ENCODE measurements at regions not wholly inside any gene's neighbourhood (a gene's known extent, or its start where the extent isn't known, plus 50 kb on each side); places are given as distances from the start of the nearest gene placed in this dataset.
"Not testable (repeated sequence)": the region's sequence is repeated elsewhere in the genome, so short reads cannot be mapped to it uniquely, and the experiment has no call there.

GRCh38 chr5:110878115-110878514, 139.3 kb downstream of the SLC25A46 start:
- Histone ChIP-seq H3K9me3 (ENCODE audit: control insufficient read depth in 2 of 2, insufficient read depth in 1 of 2, low read length in 1 of 2) (no peaks in the 10 kb centered on the region), H3K4me1 (ENCODE audit: control insufficient read depth in 2 of 2, insufficient read depth in 2 of 2, low read length in 2 of 2) (no peaks in the 10 kb centered on the region), H3K4me3 (ENCODE audit: low read length in 2 of 2) (no peak overlapping the region)

DNA sequence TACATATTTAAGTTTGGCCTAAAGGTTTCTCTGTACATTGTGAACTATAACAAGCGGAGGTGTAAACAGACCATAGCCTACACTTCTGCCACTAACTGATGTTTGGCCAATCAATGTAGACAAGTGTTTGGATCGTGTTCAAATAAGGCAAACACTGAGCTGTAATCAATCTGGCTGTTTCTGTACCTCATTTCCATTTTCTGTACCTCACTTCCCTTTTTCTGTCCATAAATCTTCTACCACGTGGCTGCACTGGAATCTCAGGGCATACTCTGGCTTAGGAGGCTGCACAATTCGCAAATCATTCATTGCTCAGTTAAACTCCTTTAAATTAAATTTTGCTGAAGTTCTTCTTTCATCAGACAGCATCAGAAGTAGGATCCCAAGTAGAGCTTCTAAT, 140.9 kb downstream of the SLC25A46 start:
- Histone ChIP-seq H3K4me1 (ENCODE audit: control insufficient read depth in 2 of 2, insufficient read depth in 2 of 2, low read length in 2 of 2) (no peaks in the 10 kb centered on the region), H3K9me3 (ENCODE audit: control insufficient read depth in 2 of 2, insufficient read depth in 1 of 2, low read length in 1 of 2) (no peaks in the 10 kb centered on the region), H3K36me3 (ENCODE audit: control insufficient read depth in 2 of 2, insufficient read depth in 2 of 2, low read length in 1 of 2) (no peaks in the 10 kb centered on the region), H3K27me3 (ENCODE audit: control insufficient read depth in 2 of 2, insufficient read depth in 1 of 2, low read length in 1 of 2) (no peaks in the 10 kb centered on the region), H3K27ac (ENCODE audit: low read depth in 1 of 2, low read length in 1 of 2) (no peak overlapping the region), H3K4me3 (ENCODE audit: low read length in 2 of 2) (no peak overlapping the region)
- no peak for DNase-seq (ENCODE audit: low read depth in 6 of 9, low spot score in 9 of 9)
- WGBS, result 45% methylated on average over 4 of the region's 4 CpGs

More at GRCh38 chr5:110878115-110878514, 139.3 kb downstream of the SLC25A46 start:
- no peak for DNase-seq (ENCODE audit: low read depth in 6 of 9, low spot score in 9 of 9)
- Histone ChIP-seq H3K36me3 (ENCODE audit: control insufficient read depth in 2 of 2, insufficient read depth in 2 of 2, low read length in 1 of 2) (no peaks in the 10 kb centered on the region), H3K27me3 (ENCODE audit: control insufficient read depth in 2 of 2, insufficient read depth in 1 of 2, low read length in 1 of 2) (no peaks in the 10 kb centered on the region), H3K27ac (ENCODE audit: low read depth in 1 of 2, low read length in 1 of 2) (no peak overlapping the region)

DNA sequence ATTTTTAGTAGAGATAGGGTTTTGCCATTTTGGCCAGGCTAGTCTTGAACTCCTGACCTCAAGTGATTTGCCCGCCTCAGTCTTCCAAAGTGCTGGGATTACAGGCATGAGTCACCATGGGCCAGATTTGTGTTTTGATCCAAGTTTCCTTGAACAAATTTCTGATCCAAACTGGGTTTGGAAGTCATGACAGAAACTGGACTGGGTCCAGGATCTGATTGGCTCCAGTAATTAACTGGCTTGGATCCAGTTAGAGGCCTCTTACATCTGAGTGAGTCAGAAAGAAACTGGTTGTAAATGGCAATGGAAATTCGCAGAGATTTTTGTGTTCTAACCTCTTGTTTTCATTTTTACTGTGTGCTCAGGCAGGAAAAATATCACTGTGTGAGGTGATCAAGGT, 141.6 kb downstream of the SLC25A46 start:
- no peaks in the 10 kb centered on the region for H3K36me3 ChIP-seq (ENCODE audit: control insufficient read depth in 2 of 2, insufficient read depth in 2 of 2, low read length in 1 of 2)
- no peaks in the 10 kb centered on the region for H3K4me1 ChIP-seq (ENCODE audit: control insufficient read depth in 2 of 2, insufficient read depth in 2 of 2, low read length in 2 of 2)
- DNase-seq (ENCODE audit: low read depth in 6 of 9, low spot score in 9 of 9), result no peak
- WGBS, result 91% methylated on average over 2 of the region's 2 CpGs
- H3K27me3 ChIP-seq (ENCODE audit: control insufficient read depth in 2 of 2, insufficient read depth in 1 of 2, low read length in 1 of 2), result no peaks in the 10 kb centered on the region
- H3K4me3 ChIP-seq (ENCODE audit: low read length in 2 of 2), result no peak overlapping the region
- no peaks in the 10 kb centered on the region for H3K9me3 ChIP-seq (ENCODE audit: control insufficient read depth in 2 of 2, insufficient read depth in 1 of 2, low read length in 1 of 2)
- H3K27ac ChIP-seq (ENCODE audit: low read depth in 1 of 2, low read length in 1 of 2), result no peak overlapping the region

DNA sequence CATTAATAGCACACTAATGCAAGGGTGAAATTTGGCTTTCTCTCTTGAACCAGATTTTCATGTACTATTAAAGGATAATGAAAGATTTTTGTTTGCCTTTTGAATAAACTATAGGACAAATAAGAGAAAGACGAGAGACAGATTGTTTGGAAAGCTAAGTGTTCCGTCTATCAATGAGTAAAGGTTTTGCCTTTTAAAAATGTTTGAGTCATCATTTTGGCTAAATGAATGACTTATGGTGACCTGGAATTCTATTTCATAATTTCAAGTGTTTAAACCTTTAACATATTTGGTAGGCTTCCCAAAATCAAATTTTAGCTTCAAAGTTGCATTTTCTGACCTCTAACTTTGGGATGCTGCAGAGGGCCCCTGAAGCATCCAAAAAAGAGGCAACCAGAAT, 145.2 kb downstream of the SLC25A46 start:
- Histone ChIP-seq H3K27me3 (ENCODE audit: control insufficient read depth in 2 of 2, insufficient read depth in 1 of 2, low read length in 1 of 2) (no peaks in the 10 kb centered on the region), H3K36me3 (ENCODE audit: control insufficient read depth in 2 of 2, insufficient read depth in 2 of 2, low read length in 1 of 2) (no peaks in the 10 kb centered on the region), H3K9me3 (ENCODE audit: control insufficient read depth in 2 of 2, insufficient read depth in 1 of 2, low read length in 1 of 2) (no peaks in the 10 kb centered on the region), H3K4me1 (ENCODE audit: control insufficient read depth in 2 of 2, insufficient read depth in 2 of 2, low read length in 2 of 2) (no peaks in the 10 kb centered on the region), H3K27ac (ENCODE audit: low read depth in 1 of 2, low read length in 1 of 2) (no peak overlapping the region), H3K4me3 (ENCODE audit: low read length in 2 of 2) (no peak overlapping the region)
- WGBS, result 96% methylated on average over 2 of the region's 2 CpGs
- DNase-seq (ENCODE audit: low read depth in 6 of 9, low spot score in 9 of 9), result no peak

DNA sequence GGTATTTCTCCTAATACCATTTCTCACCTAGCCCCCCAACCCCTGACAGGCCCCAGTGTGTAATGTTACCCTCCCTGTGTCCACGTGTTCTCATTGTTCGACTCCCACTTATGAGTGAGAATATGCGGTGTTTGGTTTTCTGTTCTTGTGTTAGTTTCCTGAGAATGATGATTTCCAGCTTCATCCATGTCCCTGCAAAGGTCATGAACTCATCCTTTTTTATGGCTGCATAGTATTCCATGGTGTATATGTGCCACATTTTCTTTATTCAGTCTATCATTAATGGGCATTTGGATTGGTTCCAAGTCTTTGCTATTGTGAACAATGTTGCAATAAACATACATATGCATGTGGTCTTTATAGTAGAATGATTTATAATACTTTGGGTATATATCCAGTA, 148.4 kb downstream of the SLC25A46 start:
- not testable (repeated sequence) for H3K4me3 ChIP-seq (ENCODE audit: low read length in 2 of 2); H3K9me3 ChIP-seq (ENCODE audit: control insufficient read depth in 2 of 2, insufficient read depth in 1 of 2, low read length in 1 of 2); H3K27me3 ChIP-seq (ENCODE audit: control insufficient read depth in 2 of 2, insufficient read depth in 1 of 2, low read length in 1 of 2); DNase-seq (ENCODE audit: low read depth in 6 of 9, low spot score in 9 of 9); H3K4me1 ChIP-seq (ENCODE audit: control insufficient read depth in 2 of 2, insufficient read depth in 2 of 2, low read length in 2 of 2); H3K27ac ChIP-seq (ENCODE audit: low read depth in 1 of 2, low read length in 1 of 2); H3K36me3 ChIP-seq (ENCODE audit: control insufficient read depth in 2 of 2, insufficient read depth in 2 of 2, low read length in 1 of 2)
- WGBS, result 99% methylated on average over 3 of the region's 3 CpGs

GRCh38 chr5:110893854-110894483, 155.2 kb downstream of the SLC25A46 start:
- not testable (repeated sequence) for H3K36me3 ChIP-seq (ENCODE audit: control insufficient read depth in 2 of 2, insufficient read depth in 2 of 2, low read length in 1 of 2); DNase-seq (ENCODE audit: low read depth in 6 of 9, low spot score in 9 of 9); H3K4me3 ChIP-seq (ENCODE audit: low read length in 2 of 2); H3K4me1 ChIP-seq (ENCODE audit: control insufficient read depth in 2 of 2, insufficient read depth in 2 of 2, low read length in 2 of 2); H3K27ac ChIP-seq (ENCODE audit: low read depth in 1 of 2, low read length in 1 of 2); H3K27me3 ChIP-seq (ENCODE audit: control insufficient read depth in 2 of 2, insufficient read depth in 1 of 2, low read length in 1 of 2); H3K9me3 ChIP-seq (ENCODE audit: control insufficient read depth in 2 of 2, insufficient read depth in 1 of 2, low read length in 1 of 2)
- 70% methylated on average over 36 of the region's 36 CpGs for WGBS

DNA sequence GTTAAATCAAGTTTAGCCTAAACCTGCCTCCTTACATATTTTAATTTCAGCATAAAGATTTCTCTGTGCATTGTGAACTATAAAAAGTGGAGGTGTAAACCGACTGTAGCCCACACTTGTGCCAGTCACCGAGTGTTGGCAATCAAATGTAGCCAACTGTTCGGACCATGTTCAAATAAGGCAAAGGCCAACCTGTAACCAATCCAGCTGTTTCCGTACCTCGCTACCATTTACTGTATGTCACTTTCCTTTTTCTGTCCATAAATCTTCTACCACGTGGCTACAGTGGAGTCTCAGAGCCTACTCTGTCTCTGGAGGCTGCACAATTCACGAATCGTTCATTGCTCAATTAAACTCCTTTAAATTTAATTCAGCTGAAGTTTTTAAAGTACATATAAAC, 156.0 kb downstream of the SLC25A46 start:
- no peak for DNase-seq (ENCODE audit: low read depth in 6 of 9, low spot score in 9 of 9)
- H3K4me1 ChIP-seq (ENCODE audit: control insufficient read depth in 2 of 2, insufficient read depth in 2 of 2, low read length in 2 of 2), result no peaks in the 10 kb centered on the region
- no peaks in the 10 kb centered on the region for H3K36me3 ChIP-seq (ENCODE audit: control insufficient read depth in 2 of 2, insufficient read depth in 2 of 2, low read length in 1 of 2)
- H3K27me3 ChIP-seq (ENCODE audit: control insufficient read depth in 2 of 2, insufficient read depth in 1 of 2, low read length in 1 of 2), result peaks cover 0 to 4% of the 10 kb centered on the region in 2 donors
- 84% methylated on average over 8 of the region's 8 CpGs for WGBS
- no peak overlapping the region for H3K27ac ChIP-seq (ENCODE audit: low read depth in 1 of 2, low read length in 1 of 2)
- H3K4me3 ChIP-seq (ENCODE audit: low read length in 2 of 2), result no peak overlapping the region
- H3K9me3 ChIP-seq (ENCODE audit: control insufficient read depth in 2 of 2, insufficient read depth in 1 of 2, low read length in 1 of 2), result peaks cover 0 to 5% of the 10 kb centered on the region in 2 donors

DNA sequence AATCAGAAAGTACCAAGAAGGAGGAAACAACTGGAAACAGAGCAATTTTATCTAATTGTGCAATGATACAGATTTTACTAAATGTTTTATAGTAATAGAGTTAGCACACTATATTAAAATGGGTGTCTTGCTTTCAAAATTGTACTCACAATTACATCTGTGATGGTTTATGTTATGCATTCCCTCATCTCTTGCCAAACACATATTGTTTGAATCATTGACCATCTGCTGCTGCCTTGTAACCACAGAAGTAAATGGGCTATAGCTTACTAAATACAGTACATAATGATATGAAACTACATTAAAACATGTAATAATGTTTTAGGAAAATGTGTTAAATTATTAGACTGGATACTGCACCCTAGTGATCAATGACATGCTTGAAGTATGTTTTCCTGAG, 158.1 kb downstream of the SLC25A46 start:
- Histone ChIP-seq H3K27ac (ENCODE audit: low read depth in 1 of 2, low read length in 1 of 2) (no peak overlapping the region), H3K27me3 (ENCODE audit: control insufficient read depth in 2 of 2, insufficient read depth in 1 of 2, low read length in 1 of 2) (peaks cover 0 to 4% of the 10 kb centered on the region in 2 donors), H3K4me1 (ENCODE audit: control insufficient read depth in 2 of 2, insufficient read depth in 2 of 2, low read length in 2 of 2) (no peaks in the 10 kb centered on the region), H3K36me3 (ENCODE audit: control insufficient read depth in 2 of 2, insufficient read depth in 2 of 2, low read length in 1 of 2) (no peaks in the 10 kb centered on the region), H3K9me3 (ENCODE audit: control insufficient read depth in 2 of 2, insufficient read depth in 1 of 2, low read length in 1 of 2) (peaks cover 0 to 5% of the 10 kb centered on the region in 2 donors), H3K4me3 (ENCODE audit: low read length in 2 of 2) (no peak overlapping the region)
- DNase-seq (ENCODE audit: low read depth in 6 of 9, low spot score in 9 of 9), result no peak

GRCh38 chr5:110899566-110900412, 161.0 kb downstream of the SLC25A46 start:
- no peaks in the 10 kb centered on the region for H3K36me3 ChIP-seq (ENCODE audit: control insufficient read depth in 2 of 2, insufficient read depth in 2 of 2, low read length in 1 of 2)
- no peak overlapping the region for H3K27ac ChIP-seq (ENCODE audit: low read depth in 1 of 2, low read length in 1 of 2)
- H3K27me3 ChIP-seq (ENCODE audit: control insufficient read depth in 2 of 2, insufficient read depth in 1 of 2, low read length in 1 of 2), result no peaks in the 10 kb centered on the region
- no peak overlapping the region for H3K4me3 ChIP-seq (ENCODE audit: low read length in 2 of 2)
- 66% methylated on average over 4 of the region's 4 CpGs for WGBS
- no peaks in the 10 kb centered on the region for H3K9me3 ChIP-seq (ENCODE audit: control insufficient read depth in 2 of 2, insufficient read depth in 1 of 2, low read length in 1 of 2)
- no peaks in the 10 kb centered on the region for H3K4me1 ChIP-seq (ENCODE audit: control insufficient read depth in 2 of 2, insufficient read depth in 2 of 2, low read length in 2 of 2)
- DNase-seq (ENCODE audit: low read depth in 6 of 9, low spot score in 9 of 9), result no peak

Data from thymus (tissue), 11 donors.